Vagina (tissue), 2 donors: ENCODE measurements at regions not wholly inside any gene's neighbourhood (a gene's known extent, or its start where the extent isn't known, plus 50 kb on each side); places are given as distances from the start of the nearest gene placed in this dataset.
"Not testable (repeated sequence)": the region's sequence is repeated elsewhere in the genome, so short reads cannot be mapped to it uniquely, and the experiment has no call there.

Experiments used
- DNase-seq, 2 donors: peaks; one replicate each; pipeline ENCODE4 v3.0.0-alpha.2; 2017; ENCODE audit errors: extremely low spot score in 2 of 2
- H3K27ac ChIP-seq: fragments of 200-600 bp; sonication (generic); one replicate; pipeline ENCODE4 v1.5.1; 2019
- H3K27me3 ChIP-seq: fragments of 200-600 bp; sonication (generic); one replicate; pipeline ENCODE4 v1.5.1; 2019
- H3K36me3 ChIP-seq, 2 donors: fragments of 200-600 bp; sonication (generic); one replicate each; pipeline ENCODE4 v1.5.1; 2017 to 2019
- H3K4me1 ChIP-seq: fragments of 200-600 bp; sonication (generic); one replicate; pipeline ENCODE4 v1.5.1; 2019
- H3K4me3 ChIP-seq, 2 donors: fragments of 200-600 bp; sonication (generic); 1 replicate in 1 of 2; 2 replicates in 1 of 2; pipeline ENCODE4 v1.5.1; 2016 to 2019
- H3K9me3 ChIP-seq: fragments of 200-600 bp; sonication (generic); one replicate; pipeline ENCODE4 v1.5.1; 2019
- POLR2A ChIP-seq, 2 donors: fragments of 450-650 bp; IDR thresholded peaks; one replicate each; pipeline ENCODE4 v1.6.1; 2017; ENCODE audit warnings: antibody characterized with exemption in 2 of 2, mild to moderate bottlenecking in 2 of 2, moderate library complexity in 2 of 2
- POLR2AphosphoS5 ChIP-seq, 2 donors: sonication (generic); formaldehyde crosslinking; IDR thresholded peaks; one replicate each; pipeline ENCODE4 v1.9.0; 2017; ENCODE audit warnings: antibody characterized with exemption in 2 of 2, mild to moderate bottlenecking in 2 of 2, low read depth in 1 of 2; ENCODE audit not compliant: insufficient read depth in 1 of 2
- intact Hi-C: fragments of 100-400 bp; cut with DNase I; formaldehyde crosslinking; loops from one replicate; pipeline ENCODE4 v1.15.1; 2023
- TF ChIP-seq, protein P1 (sequence below), 3 experiments: fragments of 450-650 bp in 2 of 3; fragments of 200-600 bp in 1 of 3; sonication (generic) in 1 of 3; IDR thresholded peaks; one replicate each; pipeline ENCODE4 v1.5.1; 2017 to 2019; ENCODE audit warnings: antibody characterized with exemption in 3 of 3, mild to moderate bottlenecking in 2 of 3, moderate library complexity in 2 of 3

DNA sequence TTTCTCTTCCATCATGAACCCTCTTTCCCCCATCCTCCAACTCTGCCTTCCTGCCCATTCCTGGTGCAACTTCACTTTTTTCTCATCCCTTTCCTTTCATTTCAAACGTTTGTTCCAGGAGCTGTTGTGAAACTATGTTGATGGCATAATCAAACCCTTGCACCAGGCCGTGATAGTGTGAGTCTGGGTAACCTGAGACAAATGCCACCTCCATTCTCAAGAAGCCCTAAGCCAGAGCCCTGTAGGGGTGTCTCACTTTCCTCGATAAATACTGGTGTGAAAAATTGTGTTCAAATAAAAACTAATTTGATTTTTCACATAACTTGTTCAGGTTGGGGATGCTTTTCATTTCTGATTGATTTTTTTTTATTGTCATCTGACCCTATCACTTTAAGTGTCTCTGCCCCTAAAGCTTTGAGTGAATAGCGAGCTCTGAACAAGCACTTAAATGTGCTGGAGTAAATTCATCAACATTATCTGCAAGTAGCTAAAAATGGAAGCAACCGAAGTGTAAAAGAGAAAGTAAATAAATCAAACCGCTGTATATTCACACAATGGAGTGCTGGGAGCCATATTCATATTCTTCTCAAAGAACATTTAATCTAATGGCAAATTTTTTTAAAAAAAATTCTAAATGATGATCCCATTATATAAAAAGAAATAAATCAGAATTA is 303.1 kb upstream of the CDYL start:
- no peak overlapping the region for H3K27ac ChIP-seq
- no peaks in the 10 kb centered on the region for H3K36me3 ChIP-seq
- H3K4me3 ChIP-seq, result no peak overlapping the region
- H3K4me1 ChIP-seq, result no peaks in the 10 kb centered on the region
- no peak for TF ChIP-seq POLR2AphosphoS5 (IDR thresholded peaks at IDR 0.05; ENCODE audit: insufficient read depth in 1 of 2, low read depth in 1 of 2)
- TF ChIP-seq, protein P1, sequence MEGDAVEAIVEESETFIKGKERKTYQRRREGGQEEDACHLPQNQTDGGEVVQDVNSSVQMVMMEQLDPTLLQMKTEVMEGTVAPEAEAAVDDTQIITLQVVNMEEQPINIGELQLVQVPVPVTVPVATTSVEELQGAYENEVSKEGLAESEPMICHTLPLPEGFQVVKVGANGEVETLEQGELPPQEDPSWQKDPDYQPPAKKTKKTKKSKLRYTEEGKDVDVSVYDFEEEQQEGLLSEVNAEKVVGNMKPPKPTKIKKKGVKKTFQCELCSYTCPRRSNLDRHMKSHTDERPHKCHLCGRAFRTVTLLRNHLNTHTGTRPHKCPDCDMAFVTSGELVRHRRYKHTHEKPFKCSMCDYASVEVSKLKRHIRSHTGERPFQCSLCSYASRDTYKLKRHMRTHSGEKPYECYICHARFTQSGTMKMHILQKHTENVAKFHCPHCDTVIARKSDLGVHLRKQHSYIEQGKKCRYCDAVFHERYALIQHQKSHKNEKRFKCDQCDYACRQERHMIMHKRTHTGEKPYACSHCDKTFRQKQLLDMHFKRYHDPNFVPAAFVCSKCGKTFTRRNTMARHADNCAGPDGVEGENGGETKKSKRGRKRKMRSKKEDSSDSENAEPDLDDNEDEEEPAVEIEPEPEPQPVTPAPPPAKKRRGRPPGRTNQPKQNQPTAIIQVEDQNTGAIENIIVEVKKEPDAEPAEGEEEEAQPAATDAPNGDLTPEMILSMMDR (IDR thresholded peaks at IDR 0.05), result no peak
- no peak for TF ChIP-seq POLR2A (IDR thresholded peaks at IDR 0.05)
- H3K9me3 ChIP-seq, result peaks cover 8% of the 10 kb centered on the region
- no peaks in the 10 kb centered on the region for H3K27me3 ChIP-seq
- intact Hi-C loops, result no loop called here
- peak in 1 of 2 donors; percentile 2 for DNase-seq

DNA sequence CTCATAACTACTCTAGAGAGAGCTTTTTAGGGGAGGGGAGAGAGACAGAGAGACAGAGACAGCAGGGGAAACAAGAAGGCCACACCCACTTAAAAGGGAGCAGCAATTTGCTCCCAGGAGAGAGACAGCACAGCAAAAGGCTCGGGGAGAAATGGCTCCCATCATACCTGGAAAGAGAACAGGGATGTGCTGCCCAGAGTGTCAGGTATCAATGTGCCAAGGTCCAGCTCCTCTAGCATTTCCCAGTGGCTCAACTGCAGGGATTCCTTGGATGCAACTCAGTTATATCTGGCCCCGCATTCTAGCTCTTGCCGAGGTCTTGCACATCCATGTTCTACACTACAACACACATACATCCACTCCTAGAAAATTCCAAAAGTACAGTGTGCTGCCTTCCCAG is 304.0 kb upstream of the CDYL start:
- Histone ChIP-seq H3K27me3 (no peaks in the 10 kb centered on the region), H3K9me3 (peaks cover 8% of the 10 kb centered on the region), H3K4me1 (no peaks in the 10 kb centered on the region), H3K36me3 (no peaks in the 10 kb centered on the region), H3K27ac (no peak overlapping the region), H3K4me3 (no peak overlapping the region)
- no peak for TF ChIP-seq POLR2A (IDR thresholded peaks at IDR 0.05)
- TF ChIP-seq, protein P1 (IDR thresholded peaks at IDR 0.05), result no peak
- TF ChIP-seq POLR2AphosphoS5 (IDR thresholded peaks at IDR 0.05; ENCODE audit: insufficient read depth in 1 of 2, low read depth in 1 of 2), result no peak
- peak in 1 of 2 donors; percentile 52 for DNase-seq
- intact Hi-C loops, result no loop called here

DNA sequence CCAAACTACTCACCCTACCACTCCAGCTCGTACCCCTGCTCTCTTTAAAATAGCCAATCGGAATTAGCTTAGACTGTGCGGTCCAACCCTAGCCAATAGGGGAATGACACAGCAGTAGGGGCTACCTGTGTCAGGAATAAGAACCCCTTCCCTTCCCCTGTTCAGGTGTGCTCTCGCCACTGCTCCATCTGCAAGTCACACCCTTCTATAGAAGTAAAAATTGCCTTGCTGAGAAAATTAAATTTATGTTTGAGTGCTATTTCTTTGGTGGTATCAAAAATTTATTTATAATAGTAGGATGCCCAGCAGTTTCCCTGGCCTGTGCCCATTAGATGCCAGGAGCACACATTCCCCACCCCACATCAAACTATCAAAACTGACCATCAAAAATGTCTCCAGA is 304.7 kb upstream of the CDYL start:
- intact Hi-C loops, H3K27me3 ChIP-seq, H3K4me3 ChIP-seq, H3K9me3 ChIP-seq, H3K36me3 ChIP-seq, H3K4me1 ChIP-seq, H3K27ac ChIP-seq, DNase-seq: not testable (repeated sequence)

DNA sequence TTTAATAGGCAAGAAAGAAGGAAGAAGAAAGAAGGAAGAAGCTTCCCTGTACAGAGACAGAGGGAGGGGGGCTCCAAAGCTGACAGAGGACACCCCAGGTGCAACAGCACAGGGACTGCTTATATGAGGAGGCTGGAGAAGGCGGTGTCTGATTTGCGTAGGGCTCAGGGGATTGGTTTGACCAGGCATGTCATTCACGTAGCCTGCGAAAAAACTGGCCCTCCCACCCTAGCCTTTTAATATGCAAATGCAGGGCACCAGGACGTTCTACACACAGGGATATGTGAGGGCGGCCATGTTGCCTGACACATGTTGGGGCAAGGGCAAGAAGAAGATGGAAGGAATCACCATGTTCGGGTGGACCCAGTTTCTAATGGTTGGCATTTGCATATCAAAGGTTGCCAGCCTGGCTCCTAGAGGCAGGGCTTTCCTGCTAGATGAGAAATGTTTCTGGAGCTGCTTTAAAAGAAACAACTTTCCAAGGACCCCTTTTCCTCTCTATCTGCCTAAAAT is 305.4 kb upstream of the CDYL start:
- Histone ChIP-seq H3K4me1 (peaks cover 7% of the 10 kb centered on the region), H3K27ac (no peak overlapping the region)
- TF ChIP-seq POLR2A (IDR thresholded peaks at IDR 0.05) (no peak), POLR2AphosphoS5 (IDR thresholded peaks at IDR 0.05; ENCODE audit: insufficient read depth in 1 of 2, low read depth in 1 of 2) (no peak)
- TF ChIP-seq, protein P1 (IDR thresholded peaks at IDR 0.05), result no peak

DNA sequence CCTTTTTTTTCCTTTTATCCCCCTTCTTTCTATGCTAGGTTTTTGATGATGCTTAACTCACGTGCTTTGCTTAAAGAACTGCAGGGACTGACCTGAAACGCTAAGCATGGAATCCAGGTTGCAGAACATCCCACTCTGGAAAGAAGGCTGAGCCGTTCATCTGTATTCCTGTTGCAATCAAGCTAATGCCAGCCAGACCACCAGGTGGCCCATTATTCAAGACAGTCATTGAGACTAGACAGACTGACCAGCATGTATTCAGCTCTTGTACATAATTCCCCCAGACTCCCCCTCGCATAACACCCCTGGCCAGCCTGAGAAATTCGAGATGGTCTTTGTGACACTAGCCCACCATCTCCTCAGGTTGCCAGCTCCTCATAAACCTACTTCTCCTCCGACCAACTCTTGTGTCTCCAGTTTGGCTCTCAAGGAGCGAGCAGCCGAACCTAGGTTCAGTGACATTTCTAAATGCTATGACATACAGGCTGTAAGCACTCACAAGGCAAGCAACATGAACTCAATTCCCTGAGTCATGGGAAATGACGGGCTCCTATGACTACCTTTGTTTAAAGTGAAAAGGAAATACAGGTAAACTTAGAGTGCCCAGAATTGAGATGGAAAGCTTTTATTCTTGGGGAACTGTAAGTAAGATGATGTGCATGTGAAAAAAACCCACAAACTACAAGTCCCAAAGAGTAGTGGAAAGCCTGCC is 309.3 kb upstream of the CDYL start:
- Histone ChIP-seq H3K27ac (no peak overlapping the region), H3K36me3 (no peaks in the 10 kb centered on the region), H3K4me1 (peaks cover 7% of the 10 kb centered on the region), H3K4me3 (no peak overlapping the region), H3K9me3 (peaks cover 7% of the 10 kb centered on the region), H3K27me3 (no peaks in the 10 kb centered on the region)
- intact Hi-C loops, result no loop called here
- TF ChIP-seq POLR2AphosphoS5 (IDR thresholded peaks at IDR 0.05; ENCODE audit: insufficient read depth in 1 of 2, low read depth in 1 of 2), result no peak
- no peak for TF ChIP-seq POLR2A (IDR thresholded peaks at IDR 0.05)
- TF ChIP-seq, protein P1 (IDR thresholded peaks at IDR 0.05), result no peak
- no peak for DNase-seq

More for the DNA sequence above, 305.4 kb upstream of the CDYL start:
- no peaks in the 10 kb centered on the region for H3K27me3 ChIP-seq
- H3K4me3 ChIP-seq, result no peak overlapping the region
- intact Hi-C loops, result no loop called here
- H3K9me3 ChIP-seq, result peaks cover 8% of the 10 kb centered on the region
- peak in 1 of 2 donors; percentile 49 for DNase-seq
- H3K36me3 ChIP-seq, result no peaks in the 10 kb centered on the region
